ENCODE measurements at regions not wholly inside any gene's neighbourhood (a gene's known extent, or its start where the extent isn't known, plus 50 kb on each side); places are given as distances from the start of the nearest gene placed in this dataset.

DNA sequence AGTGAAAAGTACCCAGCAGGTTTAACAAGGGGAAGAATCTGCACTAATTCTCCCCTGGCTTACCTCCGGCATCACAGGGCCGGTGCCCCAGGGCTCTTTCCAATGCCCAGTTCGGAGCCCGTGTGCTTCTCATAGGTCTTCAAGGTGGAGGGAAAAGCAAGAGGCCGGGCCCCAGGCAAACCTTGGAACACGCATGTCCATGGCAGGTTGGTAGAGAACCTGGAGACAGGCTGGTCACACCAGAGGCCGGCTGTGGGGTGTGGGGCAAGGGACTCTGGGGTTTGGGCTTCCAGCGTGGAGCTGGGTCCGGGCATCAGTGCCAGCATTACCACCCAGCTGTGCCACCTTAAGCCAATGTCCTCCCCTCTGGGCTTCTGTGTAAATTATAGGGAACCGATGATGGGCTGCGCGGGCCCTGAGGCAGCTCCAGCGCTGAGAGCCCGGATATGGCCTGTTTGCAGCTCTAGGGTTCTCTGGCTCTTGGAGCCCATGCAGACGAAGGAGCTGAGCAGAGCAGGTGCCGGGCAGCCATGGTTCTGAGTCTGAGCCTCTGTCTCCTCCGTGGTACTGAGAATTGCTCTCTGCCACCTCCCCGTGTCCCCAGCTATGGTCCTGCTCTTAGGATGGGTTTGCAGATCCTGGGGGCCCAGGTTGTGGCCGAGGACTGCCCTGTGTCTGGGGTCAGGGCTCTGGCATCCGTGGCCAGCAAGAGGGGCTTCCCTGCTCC, 197.0 kb upstream of the C14orf180 start:
- TF ChIP-seq EZH2 (IDR thresholded peaks at IDR 0.05; ENCODE audit: borderline replicate concordance, low read depth, low read length, poor library complexity, severe bottlenecking): no peak
- TF ChIP-seq, protein P1, sequence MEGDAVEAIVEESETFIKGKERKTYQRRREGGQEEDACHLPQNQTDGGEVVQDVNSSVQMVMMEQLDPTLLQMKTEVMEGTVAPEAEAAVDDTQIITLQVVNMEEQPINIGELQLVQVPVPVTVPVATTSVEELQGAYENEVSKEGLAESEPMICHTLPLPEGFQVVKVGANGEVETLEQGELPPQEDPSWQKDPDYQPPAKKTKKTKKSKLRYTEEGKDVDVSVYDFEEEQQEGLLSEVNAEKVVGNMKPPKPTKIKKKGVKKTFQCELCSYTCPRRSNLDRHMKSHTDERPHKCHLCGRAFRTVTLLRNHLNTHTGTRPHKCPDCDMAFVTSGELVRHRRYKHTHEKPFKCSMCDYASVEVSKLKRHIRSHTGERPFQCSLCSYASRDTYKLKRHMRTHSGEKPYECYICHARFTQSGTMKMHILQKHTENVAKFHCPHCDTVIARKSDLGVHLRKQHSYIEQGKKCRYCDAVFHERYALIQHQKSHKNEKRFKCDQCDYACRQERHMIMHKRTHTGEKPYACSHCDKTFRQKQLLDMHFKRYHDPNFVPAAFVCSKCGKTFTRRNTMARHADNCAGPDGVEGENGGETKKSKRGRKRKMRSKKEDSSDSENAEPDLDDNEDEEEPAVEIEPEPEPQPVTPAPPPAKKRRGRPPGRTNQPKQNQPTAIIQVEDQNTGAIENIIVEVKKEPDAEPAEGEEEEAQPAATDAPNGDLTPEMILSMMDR (conservative IDR thresholded peaks at IDR 0.05; ENCODE audit: low read depth, low read length): no peak
